HEK293 (cell line): ENCODE measurements at regions not wholly inside any gene's neighbourhood (a gene's known extent, or its start where the extent isn't known, plus 50 kb on each side); places are given as distances from the start of the nearest gene placed in this dataset.

Experiments used
- MEIS1 ChIP-seq: sonication (generic); formaldehyde crosslinking; IDR thresholded peaks from 2 replicates; pipeline ENCODE4 v1.8.1; 2022; ENCODE audit warnings: missing genetic modification reagents, mild to moderate bottlenecking, borderline replicate concordance
- ZBTB48 ChIP-seq: fragments of 450-650 bp; formaldehyde crosslinking; IDR thresholded peaks from 2 replicates; pipeline ENCODE4 v1.5.1; 2016; ENCODE audit warnings: missing biosample characterization, missing genetic modification characterization
- ZNF274 ChIP-seq, 2 experiments: fragments of 200-500 bp in 1 of 2; fragments of 450-650 bp in 1 of 2; sonication (Bioruptor generic) in 1 of 2; formaldehyde crosslinking in 1 of 2; IDR thresholded peaks; 2 replicates each; pipeline versions ENCODE4 v1.5.1 to v1.6.1; 2014 to 2016; ENCODE audit warnings: borderline replicate concordance in 1 of 2, inconsistent platforms in 1 of 2, low read length in 1 of 2, missing biosample characterization in 1 of 2, missing genetic modification characterization in 1 of 2
- TF ChIP-seq, protein P1 (sequence below): fragments of 450-650 bp; formaldehyde crosslinking; IDR thresholded peaks from 2 replicates; pipeline ENCODE4 v1.5.1; 2016; ENCODE audit warnings: missing biosample characterization, missing genetic modification characterization

GRCh38 chr10:21047511-21047910 is 150.4 kb upstream of the NEBL start:
- TF ChIP-seq ZNF274 (IDR thresholded peaks at IDR 0.05; ENCODE audit: low read length) (no peak), ZNF274 (tag by site-specific recombination; IDR thresholded peaks at IDR 0.05; ENCODE audit: borderline replicate concordance) (no peak), ZBTB48 (tag by site-specific recombination) (no peak), MEIS1 (no peak)
- TF ChIP-seq, protein P1, sequence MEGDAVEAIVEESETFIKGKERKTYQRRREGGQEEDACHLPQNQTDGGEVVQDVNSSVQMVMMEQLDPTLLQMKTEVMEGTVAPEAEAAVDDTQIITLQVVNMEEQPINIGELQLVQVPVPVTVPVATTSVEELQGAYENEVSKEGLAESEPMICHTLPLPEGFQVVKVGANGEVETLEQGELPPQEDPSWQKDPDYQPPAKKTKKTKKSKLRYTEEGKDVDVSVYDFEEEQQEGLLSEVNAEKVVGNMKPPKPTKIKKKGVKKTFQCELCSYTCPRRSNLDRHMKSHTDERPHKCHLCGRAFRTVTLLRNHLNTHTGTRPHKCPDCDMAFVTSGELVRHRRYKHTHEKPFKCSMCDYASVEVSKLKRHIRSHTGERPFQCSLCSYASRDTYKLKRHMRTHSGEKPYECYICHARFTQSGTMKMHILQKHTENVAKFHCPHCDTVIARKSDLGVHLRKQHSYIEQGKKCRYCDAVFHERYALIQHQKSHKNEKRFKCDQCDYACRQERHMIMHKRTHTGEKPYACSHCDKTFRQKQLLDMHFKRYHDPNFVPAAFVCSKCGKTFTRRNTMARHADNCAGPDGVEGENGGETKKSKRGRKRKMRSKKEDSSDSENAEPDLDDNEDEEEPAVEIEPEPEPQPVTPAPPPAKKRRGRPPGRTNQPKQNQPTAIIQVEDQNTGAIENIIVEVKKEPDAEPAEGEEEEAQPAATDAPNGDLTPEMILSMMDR (tag by site-specific recombination): no peak
